HFFc6 (cell line): ENCODE measurements at regions not wholly inside any gene's neighbourhood (a gene's known extent, or its start where the extent isn't known, plus 50 kb on each side); places are given as distances from the start of the nearest gene placed in this dataset.

Source experiments
- DNase-seq: peaks from one replicate; pipeline ENCODE4 v3.0.0-alpha.2; 2018
- H3K27ac Mint-ChIP-seq: 2 replicates; pipeline ENCODE4 v1.8.0; 2020; ENCODE audit warnings: mild to moderate bottlenecking, mixed read lengths
- H3K27me3 Mint-ChIP-seq: 2 replicates; pipeline ENCODE4 v1.8.0; 2021; ENCODE audit warnings: mild to moderate bottlenecking, moderate library complexity, mixed read lengths; ENCODE audit not compliant: insufficient read depth
- H3K36me3 Mint-ChIP-seq: 2 replicates; pipeline ENCODE4 v1.8.0; 2021; ENCODE audit warnings: low read depth, mixed read lengths
- H3K4me1 Mint-ChIP-seq: 2 replicates; pipeline ENCODE4 v1.8.0; 2020; ENCODE audit warnings: low read depth, mixed read lengths
- H3K4me3 Mint-ChIP-seq: 2 replicates; pipeline ENCODE4 v1.8.0; 2020; ENCODE audit warnings: mild to moderate bottlenecking, moderate library complexity, mixed read lengths
- H3K9me3 Mint-ChIP-seq: 2 replicates; pipeline ENCODE4 v1.8.0; 2020; ENCODE audit warnings: mild to moderate bottlenecking, mixed read lengths
- CTCF ChIP-seq: fragments of 200-600 bp; sonication (generic); IDR thresholded peaks from 2 replicates; pipeline ENCODE4 v1.5.0; 2021; ENCODE audit warnings: antibody characterized with exemption, mild to moderate bottlenecking

- Mint-ChIP-seq H3K4me1 (peaks cover 17% of the 10 kb centered on the region), H3K9me3 (peaks cover 5% of the 10 kb centered on the region), H3K36me3 (no peaks in the 10 kb centered on the region), H3K4me3 (no peak overlapping the region), H3K27me3 (peaks cover 11% of the 10 kb centered on the region), H3K27ac (no peak overlapping the region)
- no peak for TF ChIP-seq CTCF
- no peak for DNase-seq
Measured at GRCh38 chr9:2243666-2244555, 228.8 kb downstream of the SMARCA2 start.

- Mint-ChIP-seq H3K9me3 (peaks cover 5% of the 10 kb centered on the region), H3K4me1 (peaks cover 7% of the 10 kb centered on the region), H3K27ac (no peak overlapping the region), H3K4me3 (no peak overlapping the region), H3K27me3 (peaks cover 11% of the 10 kb centered on the region), H3K36me3 (no peaks in the 10 kb centered on the region)
- TF ChIP-seq CTCF: no peak
- no peak for DNase-seq
Measured at GRCh38 chr9:2247340-2247739, 232.2 kb downstream of the SMARCA2 start.

GRCh38 chr9:2248768-2249265, 233.7 kb downstream of the SMARCA2 start:
- Mint-ChIP-seq H3K4me3 (no peak overlapping the region), H3K36me3 (no peaks in the 10 kb centered on the region)
- no peak for TF ChIP-seq CTCF

GRCh38 chr9:2253636-2254580, 238.8 kb downstream of the SMARCA2 start:
- no peaks in the 10 kb centered on the region for H3K9me3 Mint-ChIP-seq
- TF ChIP-seq CTCF: no peak
- DNase-seq: no peak
- H3K27ac Mint-ChIP-seq: no peak overlapping the region
- no peaks in the 10 kb centered on the region for H3K36me3 Mint-ChIP-seq
- H3K4me3 Mint-ChIP-seq: no peak overlapping the region
- no peaks in the 10 kb centered on the region for H3K4me1 Mint-ChIP-seq
- H3K27me3 Mint-ChIP-seq: peaks cover 15% of the 10 kb centered on the region

More at GRCh38 chr9:2248768-2249265, 233.7 kb downstream of the SMARCA2 start:
- DNase-seq: no peak
- H3K27me3 Mint-ChIP-seq: peaks cover 5% of the 10 kb centered on the region
- no peaks in the 10 kb centered on the region for H3K4me1 Mint-ChIP-seq
- no peak overlapping the region for H3K27ac Mint-ChIP-seq
- peaks cover 5% of the 10 kb centered on the region for H3K9me3 Mint-ChIP-seq

GRCh38 chr9:2255128-2255527, 240.0 kb downstream of the SMARCA2 start:
- Mint-ChIP-seq H3K36me3 (no peaks in the 10 kb centered on the region), H3K4me1 (no peaks in the 10 kb centered on the region), H3K4me3 (no peak overlapping the region), H3K9me3 (no peaks in the 10 kb centered on the region), H3K27me3 (peaks cover 14% of the 10 kb centered on the region), H3K27ac (no peak overlapping the region)
- TF ChIP-seq CTCF: no peak
- no peak for DNase-seq
